ENCODE measurements at regions not wholly inside any gene's neighbourhood (a gene's known extent, or its start where the extent isn't known, plus 50 kb on each side); places are given as distances from the start of the nearest gene placed in this dataset.

- TF ChIP-seq, protein P1, sequence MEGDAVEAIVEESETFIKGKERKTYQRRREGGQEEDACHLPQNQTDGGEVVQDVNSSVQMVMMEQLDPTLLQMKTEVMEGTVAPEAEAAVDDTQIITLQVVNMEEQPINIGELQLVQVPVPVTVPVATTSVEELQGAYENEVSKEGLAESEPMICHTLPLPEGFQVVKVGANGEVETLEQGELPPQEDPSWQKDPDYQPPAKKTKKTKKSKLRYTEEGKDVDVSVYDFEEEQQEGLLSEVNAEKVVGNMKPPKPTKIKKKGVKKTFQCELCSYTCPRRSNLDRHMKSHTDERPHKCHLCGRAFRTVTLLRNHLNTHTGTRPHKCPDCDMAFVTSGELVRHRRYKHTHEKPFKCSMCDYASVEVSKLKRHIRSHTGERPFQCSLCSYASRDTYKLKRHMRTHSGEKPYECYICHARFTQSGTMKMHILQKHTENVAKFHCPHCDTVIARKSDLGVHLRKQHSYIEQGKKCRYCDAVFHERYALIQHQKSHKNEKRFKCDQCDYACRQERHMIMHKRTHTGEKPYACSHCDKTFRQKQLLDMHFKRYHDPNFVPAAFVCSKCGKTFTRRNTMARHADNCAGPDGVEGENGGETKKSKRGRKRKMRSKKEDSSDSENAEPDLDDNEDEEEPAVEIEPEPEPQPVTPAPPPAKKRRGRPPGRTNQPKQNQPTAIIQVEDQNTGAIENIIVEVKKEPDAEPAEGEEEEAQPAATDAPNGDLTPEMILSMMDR (IDR thresholded peaks at IDR 0.05) = no peak
- no peak for TF ChIP-seq POLR2A (IDR thresholded peaks at IDR 0.05)
Measured at GRCh38 chr5:118687100-118687499, 301.2 kb downstream of the DTWD2 start.

Measured in thyroid gland (tissue), 4 donors.